Retina (tissue), 1 donor: ENCODE measurements at regions not wholly inside any gene's neighbourhood (a gene's known extent, or its start where the extent isn't known, plus 50 kb on each side); places are given as distances from the start of the nearest gene placed in this dataset.

Source experiments
- DNase-seq: peaks from one replicate; pipeline ENCODE4 v3.0.0-alpha.2; 2016

GRCh38 chr6:148222846-148223245, 119.8 kb upstream of the SASH1 start:
- DNase-seq: no peak

GRCh38 chr6:148223424-148223842, 119.2 kb upstream of the SASH1 start:
- DNase-seq: no peak

DNA sequence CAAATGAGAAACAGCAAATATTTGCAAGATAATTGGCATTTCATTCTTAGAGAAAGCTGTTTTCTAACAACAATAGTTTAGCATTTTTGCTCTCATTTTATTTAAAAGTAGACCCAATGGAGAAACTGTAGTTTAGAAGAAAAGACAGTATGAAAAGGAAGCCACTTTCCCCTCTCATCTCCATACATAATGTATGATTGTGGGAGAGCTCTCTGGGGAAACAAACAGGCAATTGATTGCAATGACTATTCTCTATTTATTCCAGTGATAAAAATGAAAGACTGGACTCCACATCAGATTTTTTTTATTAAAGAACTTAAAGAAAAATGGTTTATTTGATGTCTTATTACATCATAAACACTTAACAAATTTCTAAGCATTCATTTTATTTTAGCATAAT, 116.8 kb upstream of the SASH1 start:
- DNase-seq: no peak

DNA sequence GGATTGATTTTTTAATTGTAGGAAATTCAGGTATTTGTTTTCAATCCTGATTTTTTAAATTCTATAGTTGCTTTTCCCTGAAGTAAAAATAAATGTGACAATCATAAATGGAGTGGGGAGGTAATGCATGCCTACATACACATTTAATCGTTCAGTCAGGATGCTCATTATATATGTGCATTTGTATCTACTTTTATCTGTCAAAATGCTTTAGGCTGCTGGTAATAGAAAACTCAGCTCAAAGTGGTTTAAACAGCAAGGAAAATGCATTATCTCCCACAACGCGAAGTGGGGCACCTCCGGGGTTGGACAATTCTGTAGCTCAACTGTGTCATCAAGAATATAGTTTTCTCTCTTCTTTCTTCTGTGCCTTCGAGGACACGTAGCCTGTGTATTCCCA, 116.4 kb upstream of the SASH1 start:
- no peak for DNase-seq

DNA sequence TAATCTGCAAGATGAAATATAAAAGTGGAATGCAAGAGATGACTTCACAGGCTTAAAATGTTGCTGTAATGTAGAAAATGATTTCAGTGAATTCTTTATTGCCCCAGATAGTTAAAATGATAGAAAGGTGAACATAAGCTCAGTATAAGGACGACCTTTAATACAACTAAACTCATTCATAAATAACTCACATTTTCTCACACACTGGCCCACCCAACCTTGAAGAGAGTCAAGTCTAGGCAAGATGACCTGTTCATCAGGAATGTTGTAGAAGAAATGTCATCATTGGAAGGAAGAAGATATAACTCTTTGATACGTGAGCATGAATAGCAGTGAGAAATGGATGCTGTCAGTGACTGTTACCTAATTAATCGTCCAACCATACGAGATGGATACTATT, 111.1 kb upstream of the SASH1 start:
- no peak for DNase-seq

- no peak for DNase-seq
Measured at GRCh38 chr6:148235446-148235845, 107.2 kb upstream of the SASH1 start.

DNA sequence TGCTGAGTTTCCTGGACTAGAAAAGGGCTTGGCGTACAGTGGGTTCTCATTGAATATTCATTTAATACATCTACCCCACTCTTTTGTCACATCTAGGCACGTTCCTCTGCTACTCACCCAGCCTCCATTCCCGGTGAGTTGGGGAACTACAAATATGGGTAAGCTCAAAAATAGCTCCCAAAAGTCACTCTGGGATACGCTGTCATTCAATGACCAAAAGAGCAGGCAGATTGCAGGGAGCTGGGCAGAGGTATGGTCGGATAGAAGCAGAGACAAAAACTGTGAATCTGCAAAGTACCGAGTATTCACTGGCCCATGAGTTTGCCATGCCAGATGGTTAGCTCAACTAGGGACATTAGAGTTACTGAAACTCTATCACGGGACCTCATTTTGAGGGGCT, 103.9 kb upstream of the SASH1 start:
- no peak for DNase-seq

DNA sequence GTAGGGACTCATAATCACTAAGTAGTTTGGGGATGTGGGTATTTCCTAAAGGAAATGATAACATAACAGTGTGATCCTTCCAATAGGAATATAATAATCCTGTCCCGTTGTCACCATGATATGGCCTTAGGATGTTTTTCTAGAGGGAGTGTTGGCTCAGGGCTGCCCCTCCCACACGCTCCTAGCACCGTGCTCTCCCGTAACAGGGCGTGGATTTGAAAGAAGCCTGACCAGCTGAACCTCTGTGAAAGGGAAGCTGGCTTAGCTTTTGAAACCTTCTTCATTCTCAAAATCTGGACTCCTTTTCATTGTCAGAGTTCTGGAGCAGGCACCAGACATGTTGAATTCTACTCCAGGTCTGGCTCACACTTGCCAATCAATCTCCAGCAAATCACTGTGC, 103.4 kb upstream of the SASH1 start:
- no peak for DNase-seq

GRCh38 chr6:148239801-148240460, 102.7 kb upstream of the SASH1 start:
- no peak for DNase-seq

GRCh38 chr6:148240461-148240840, 102.2 kb upstream of the SASH1 start:
- DNase-seq: no peak

- DNase-seq: no peak
Measured at GRCh38 chr6:148240861-148241477, 101.7 kb upstream of the SASH1 start.

- no peak for DNase-seq
Measured at GRCh38 chr6:148242180-148242579, 100.5 kb upstream of the SASH1 start.

GRCh38 chr6:148244217-148244935, 98.3 kb upstream of the SASH1 start:
- peak; percentile 68 for DNase-seq

- no peak for DNase-seq
Measured at GRCh38 chr6:148247386-148248063, 95.1 kb upstream of the SASH1 start.

- no peak for DNase-seq
Measured at GRCh38 chr6:148249160-148249559, 93.5 kb upstream of the SASH1 start.

DNA sequence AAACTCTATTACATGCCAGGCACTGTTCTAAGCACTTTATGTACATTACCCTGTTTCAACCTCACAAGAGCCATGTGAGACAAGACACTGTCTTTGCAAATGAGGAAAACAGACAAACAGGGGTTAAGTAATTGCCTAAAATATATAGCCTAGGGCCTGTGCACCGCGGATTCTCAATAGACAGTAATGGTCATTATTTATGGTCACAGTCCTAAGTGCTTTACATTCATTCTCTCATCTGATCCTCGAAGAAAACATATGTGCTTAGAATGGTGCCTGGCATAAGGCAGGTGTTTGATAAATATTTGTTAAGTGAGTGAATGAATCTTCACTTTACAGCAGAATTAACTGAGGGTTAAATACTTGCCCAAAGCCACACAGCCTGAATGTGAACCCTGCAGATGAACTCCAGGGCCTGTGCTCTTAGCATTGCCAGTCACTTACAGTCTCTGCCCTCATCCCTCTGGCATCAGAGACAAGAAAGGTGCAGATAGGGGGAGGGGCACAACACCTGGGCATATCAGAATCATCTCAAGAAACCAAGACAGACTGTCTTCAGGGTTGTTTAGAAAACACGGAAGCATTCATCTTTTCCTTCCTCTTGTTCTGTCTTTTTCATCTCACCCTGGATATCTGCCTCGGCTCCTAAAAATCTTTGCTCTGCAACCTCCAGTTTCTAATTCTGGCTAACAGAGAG, 92.8 kb upstream of the SASH1 start:
- no peak for DNase-seq

DNA sequence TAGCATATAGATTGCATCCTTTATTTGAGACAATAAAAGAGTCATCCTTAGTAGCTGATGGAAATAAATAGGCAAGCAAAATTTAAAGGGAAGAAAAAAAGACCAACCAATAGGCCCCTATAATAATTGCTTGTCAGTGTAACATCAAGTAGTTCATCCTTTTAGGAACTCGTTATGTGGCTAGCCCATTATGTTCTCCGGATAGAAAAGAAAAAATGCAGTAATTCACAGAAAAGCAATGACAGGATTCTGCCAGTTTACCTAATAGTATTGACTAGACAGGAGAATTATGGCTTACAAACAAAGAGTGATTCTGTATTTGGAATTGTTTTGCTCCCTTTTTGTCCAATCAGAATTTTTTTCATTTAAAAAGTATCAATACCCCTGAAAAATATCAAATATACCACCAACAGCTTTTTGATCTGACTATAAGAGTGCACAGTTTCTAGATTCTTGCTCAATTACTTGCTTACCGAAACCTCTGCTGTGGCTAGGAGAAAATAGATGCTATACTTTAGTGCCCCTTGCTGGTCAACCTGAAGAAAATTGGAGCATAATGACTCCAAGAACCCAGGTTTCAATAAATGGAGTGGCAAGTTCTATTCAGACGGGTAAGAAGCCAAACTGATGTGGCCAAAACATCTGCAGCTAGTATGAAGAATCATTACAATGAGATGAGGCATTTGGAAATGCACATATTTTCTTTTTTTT, 91.5 kb upstream of the SASH1 start:
- DNase-seq: no peak

DNA sequence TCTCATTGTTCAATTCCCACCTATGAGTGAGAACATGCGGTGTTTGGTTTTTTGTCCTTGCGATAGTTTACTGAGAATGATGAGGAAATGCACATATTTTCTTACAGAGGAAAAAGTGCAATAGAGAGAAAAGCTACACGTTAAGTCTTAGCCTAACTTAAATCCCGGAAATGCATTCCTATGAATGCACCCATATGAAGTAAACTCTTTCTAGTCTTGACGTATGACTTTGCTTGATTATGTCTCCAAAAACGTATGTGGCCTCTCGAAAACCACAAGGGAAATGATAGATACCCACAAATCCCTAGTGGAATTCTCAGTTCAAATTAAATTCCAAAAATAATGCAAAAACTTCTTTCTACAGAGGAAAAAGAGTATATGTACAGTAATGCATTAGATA, 90.7 kb upstream of the SASH1 start:
- no peak for DNase-seq

GRCh38 chr6:148257810-148258209, 84.8 kb upstream of the SASH1 start:
- no peak for DNase-seq

- no peak for DNase-seq
Measured at GRCh38 chr6:148258868-148259267, 83.8 kb upstream of the SASH1 start.

GRCh38 chr6:148261470-148261869, 81.2 kb upstream of the SASH1 start:
- DNase-seq: no peak

DNA sequence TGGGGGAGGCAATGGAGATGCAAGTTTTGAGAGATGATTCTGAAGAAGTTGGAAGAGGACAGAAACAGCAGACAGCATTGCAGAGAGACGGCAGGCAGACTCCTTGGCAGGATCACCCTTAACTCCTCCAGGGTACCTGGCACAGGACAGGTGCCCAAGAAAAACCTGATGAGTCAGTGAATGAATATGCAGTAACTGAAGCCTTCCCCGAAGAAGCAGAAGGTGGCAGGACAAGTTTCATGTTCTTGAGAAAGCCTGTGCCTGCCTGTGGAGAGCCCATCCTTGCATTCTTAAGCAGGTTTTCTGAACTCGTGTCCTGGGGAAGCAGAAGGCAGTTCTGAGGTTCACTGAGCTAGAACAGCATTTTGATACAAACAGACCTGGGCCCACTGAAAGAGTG, 79.6 kb upstream of the SASH1 start:
- DNase-seq: no peak

- no peak for DNase-seq
Measured at GRCh38 chr6:148263961-148264360, 78.7 kb upstream of the SASH1 start.
